H9 (cell line): ENCODE measurements at regions not wholly inside any gene's neighbourhood (a gene's known extent, or its start where the extent isn't known, plus 50 kb on each side); places are given as distances from the start of the nearest gene placed in this dataset.

Experiments
- DNase-seq: peaks from one replicate; pipeline ENCODE4 v3.0.0-alpha.2; 2017
- H2AFZ ChIP-seq: one replicate; pipeline ENCODE4 v1.6.1; 2013; ENCODE audit warnings: mild to moderate bottlenecking, low read length, control low read depth, moderate library complexity
- H2AK5ac ChIP-seq: 2 replicates; pipeline ENCODE4 v1.6.1; 2013; ENCODE audit warnings: low read length, control low read depth, mixed read lengths; ENCODE audit not compliant: insufficient read length
- H2BK120ac ChIP-seq: one replicate; pipeline ENCODE4 v1.6.1; 2013; ENCODE audit warnings: low read depth, mild to moderate bottlenecking, low read length, control low read depth, inconsistent platforms; ENCODE audit not compliant: poor library complexity, severe bottlenecking
- H2BK12ac ChIP-seq: 2 replicates; pipeline ENCODE4 v1.6.1; 2013; ENCODE audit warnings: low read length, control low read depth, mixed read lengths, low read depth; ENCODE audit not compliant: insufficient read length
- H2BK15ac ChIP-seq: 2 replicates; pipeline ENCODE4 v1.6.1; 2013; ENCODE audit warnings: low read depth, low read length, control low read depth
- H2BK20ac ChIP-seq: one replicate; pipeline ENCODE4 v1.6.1; 2013; ENCODE audit warnings: low read depth, mild to moderate bottlenecking, low read length, control low read depth, inconsistent platforms; ENCODE audit not compliant: poor library complexity, severe bottlenecking
- H2BK5ac ChIP-seq: 2 replicates; pipeline ENCODE4 v1.6.1; 2013; ENCODE audit warnings: low read length, control low read depth, mixed read lengths; ENCODE audit not compliant: insufficient read length
- H3K14ac ChIP-seq: 2 replicates; pipeline ENCODE4 v1.6.1; 2013; ENCODE audit warnings: low read length, control low read depth; ENCODE audit not compliant: insufficient read depth
- H3K18ac ChIP-seq: 2 replicates; pipeline ENCODE4 v1.6.1; 2013; ENCODE audit warnings: low read depth, mild to moderate bottlenecking, mixed read lengths, low read length, control low read depth; ENCODE audit not compliant: insufficient read length
- H3K23ac ChIP-seq: 2 replicates; pipeline ENCODE4 v1.6.1; 2013; ENCODE audit warnings: low read length, control low read depth, mixed read lengths, low read depth; ENCODE audit not compliant: insufficient read length
- H3K23me2 ChIP-seq: 2 replicates; pipeline ENCODE4 v1.6.1; 2013; ENCODE audit warnings: low read depth, mild to moderate bottlenecking, mixed read lengths, low read length, control low read depth; ENCODE audit not compliant: insufficient read length, poor library complexity, severe bottlenecking
- H3K27ac ChIP-seq: 2 replicates; pipeline ENCODE4 v1.5.1; 2013; ENCODE audit warnings: low read length, control low read depth, mixed read lengths, low read depth; ENCODE audit not compliant: insufficient read length
- H3K27me3 ChIP-seq: 2 replicates; pipeline ENCODE4 v1.6.1; 2013; ENCODE audit warnings: low read length, control low read depth, inconsistent platforms; ENCODE audit not compliant: insufficient read depth
- H3K4ac ChIP-seq: 2 replicates; pipeline ENCODE4 v1.6.1; 2013; ENCODE audit warnings: low read depth, mild to moderate bottlenecking, control low read depth, inconsistent platforms, low read length, moderate library complexity
- H3K4me1 ChIP-seq: 2 replicates; pipeline ENCODE4 v1.6.1; 2013; ENCODE audit warnings: low read length, control low read depth, inconsistent platforms; ENCODE audit not compliant: insufficient read depth
- H3K4me2 ChIP-seq: 2 replicates; pipeline ENCODE4 v1.6.1; 2013; ENCODE audit warnings: low read length, control low read depth, mixed read lengths; ENCODE audit not compliant: insufficient read length, insufficient read depth
- H3K56ac ChIP-seq: 2 replicates; pipeline ENCODE4 v1.6.1; 2013; ENCODE audit warnings: low read depth, mild to moderate bottlenecking, mixed read lengths, low read length, control low read depth; ENCODE audit not compliant: insufficient read length
- H3K79me1 ChIP-seq: 2 replicates; pipeline ENCODE4 v1.6.1; 2013; ENCODE audit warnings: low read depth, mild to moderate bottlenecking, moderate library complexity, low read length, control low read depth, inconsistent platforms; ENCODE audit not compliant: insufficient read depth, poor library complexity, severe bottlenecking
- H3K79me2 ChIP-seq: 2 replicates; pipeline ENCODE4 v1.6.1; 2013; ENCODE audit warnings: low read length, control low read depth, inconsistent platforms; ENCODE audit not compliant: insufficient read depth
- H3K9ac ChIP-seq: 2 replicates; pipeline ENCODE4 v1.6.1; 2013; ENCODE audit warnings: low read length, control low read depth, mixed read lengths; ENCODE audit not compliant: insufficient read length; ENCODE audit errors: extremely low read depth
- H3K9me3 ChIP-seq: one replicate; pipeline ENCODE4 v1.6.1; 2013; ENCODE audit warnings: low read depth, low read length, inconsistent platforms; ENCODE audit not compliant: control insufficient read depth
- H3T11ph ChIP-seq: one replicate; pipeline ENCODE4 v1.6.1; 2013; ENCODE audit warnings: mild to moderate bottlenecking, low read length, control low read depth, inconsistent platforms
- H4K20me1 ChIP-seq: one replicate; pipeline ENCODE4 v1.6.1; 2013; ENCODE audit not compliant: control insufficient read depth, insufficient read length, insufficient read depth
- H4K5ac ChIP-seq: 2 replicates; pipeline ENCODE4 v1.6.1; 2013; ENCODE audit warnings: low read depth, mild to moderate bottlenecking, mixed read lengths, low read length, control low read depth; ENCODE audit not compliant: insufficient read length
- H4K8ac ChIP-seq: replicated peaks from 2 replicates; pipeline ENCODE4 v1.6.1; 2013; ENCODE audit warnings: low read length, control low read depth, mixed read lengths, low read depth; ENCODE audit not compliant: insufficient read length
- H4K91ac ChIP-seq: 2 replicates; pipeline ENCODE4 v1.6.1; 2013; ENCODE audit warnings: low read depth, mild to moderate bottlenecking, moderate library complexity, mixed read lengths, low read length, control low read depth; ENCODE audit not compliant: insufficient read length
- H3K27ac Mint-ChIP-seq, 3 experiments: 2 replicates in 2 of 3; 3 replicates in 1 of 3; pipeline ENCODE4 v1.8.0; 2020 to 2021; ENCODE audit warnings: mixed read lengths in 3 of 3, mild to moderate bottlenecking in 1 of 3, moderate library complexity in 1 of 3
- H3K27me3 Mint-ChIP-seq: 2 replicates; pipeline ENCODE4 v1.8.0; 2021; ENCODE audit warnings: low read depth, mild to moderate bottlenecking, moderate library complexity, mixed read lengths
- H3K36me3 Mint-ChIP-seq, 3 experiments: 2 replicates in 2 of 3; 3 replicates in 1 of 3; pipeline ENCODE4 v1.8.0; 2020 to 2021; ENCODE audit warnings: low read depth in 3 of 3, mixed read lengths in 3 of 3; ENCODE audit not compliant: insufficient read depth in 1 of 3
- H3K4me1 Mint-ChIP-seq, 2 experiments: 2 replicates each; pipeline ENCODE4 v1.8.0; 2020; ENCODE audit warnings: mixed read lengths in 2 of 2
- H3K4me3 Mint-ChIP-seq, 2 experiments: 2 replicates in 1 of 2; 3 replicates in 1 of 2; pipeline ENCODE4 v1.8.0; 2020 to 2021; ENCODE audit warnings: mild to moderate bottlenecking in 2 of 2, mixed read lengths in 2 of 2, moderate library complexity in 1 of 2
- H3K9me3 Mint-ChIP-seq, 2 experiments: 2 replicates in 1 of 2; 3 replicates in 1 of 2; pipeline ENCODE4 v1.8.0; 2020; ENCODE audit warnings: mild to moderate bottlenecking in 2 of 2, mixed read lengths in 2 of 2, moderate library complexity in 1 of 2
- TF ChIP-seq, protein P1 (sequence below): fragments of 200-600 bp; sonication (generic); conservative IDR thresholded peaks from 3 replicates; pipeline ENCODE4 v1.8.0; 2021; ENCODE audit warnings: antibody characterized with exemption, mild to moderate bottlenecking

DNA sequence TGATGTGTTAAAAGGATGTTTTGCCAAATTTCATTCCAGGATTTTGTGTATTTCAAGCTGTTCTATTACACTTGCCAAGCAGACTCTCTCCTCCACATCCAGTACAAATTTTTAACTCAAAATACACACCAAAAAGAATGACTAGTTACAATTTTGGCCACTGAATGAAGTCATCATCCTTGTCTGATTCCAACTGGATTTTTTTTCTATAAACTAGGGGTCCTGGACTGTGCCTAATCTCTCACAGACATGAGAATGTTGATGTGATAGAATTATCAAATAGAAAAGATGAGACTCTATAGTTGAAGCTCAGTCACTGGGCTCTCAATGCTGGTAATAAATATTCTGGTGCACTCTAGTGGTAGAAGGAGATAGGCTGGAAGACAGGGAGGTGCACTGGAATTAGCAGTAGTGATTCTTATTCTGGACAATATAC, 85.8 kb downstream of the FANCF start:
- H4K8ac ChIP-seq: no peak overlapping the region
- no peak overlapping the region for H2BK5ac ChIP-seq
- H3K9me3 ChIP-seq: no peaks in the 10 kb centered on the region
- Mint-ChIP-seq H3K27me3 (peaks cover 2% of the 10 kb centered on the region; the same call in 1 of the 2 replicates), H3K36me3 (no peaks in the 10 kb centered on the region), H3K9me3 (no peaks in the 10 kb centered on the region), H3K27ac (no peak overlapping the region), H3K4me3 (no peak overlapping the region), H3K4me1 (peaks cover 0 to 3% of the 10 kb centered on the region in 2 experiments; a peak in 3 of 4 replicates)
- H3K18ac ChIP-seq: no peak overlapping the region
- no peak overlapping the region for H3K4me2 ChIP-seq
- no peak overlapping the region for H3K4ac ChIP-seq
- no peak overlapping the region for H4K5ac ChIP-seq
- no peaks in the 10 kb centered on the region for H3K4me1 ChIP-seq
- H2AK5ac ChIP-seq: no peak overlapping the region
- no peak overlapping the region for H2BK120ac ChIP-seq
- no peaks in the 10 kb centered on the region for H3K27me3 ChIP-seq
- H3K9ac ChIP-seq: no peak overlapping the region
- no peak overlapping the region for H4K91ac ChIP-seq
- TF ChIP-seq, protein P1, sequence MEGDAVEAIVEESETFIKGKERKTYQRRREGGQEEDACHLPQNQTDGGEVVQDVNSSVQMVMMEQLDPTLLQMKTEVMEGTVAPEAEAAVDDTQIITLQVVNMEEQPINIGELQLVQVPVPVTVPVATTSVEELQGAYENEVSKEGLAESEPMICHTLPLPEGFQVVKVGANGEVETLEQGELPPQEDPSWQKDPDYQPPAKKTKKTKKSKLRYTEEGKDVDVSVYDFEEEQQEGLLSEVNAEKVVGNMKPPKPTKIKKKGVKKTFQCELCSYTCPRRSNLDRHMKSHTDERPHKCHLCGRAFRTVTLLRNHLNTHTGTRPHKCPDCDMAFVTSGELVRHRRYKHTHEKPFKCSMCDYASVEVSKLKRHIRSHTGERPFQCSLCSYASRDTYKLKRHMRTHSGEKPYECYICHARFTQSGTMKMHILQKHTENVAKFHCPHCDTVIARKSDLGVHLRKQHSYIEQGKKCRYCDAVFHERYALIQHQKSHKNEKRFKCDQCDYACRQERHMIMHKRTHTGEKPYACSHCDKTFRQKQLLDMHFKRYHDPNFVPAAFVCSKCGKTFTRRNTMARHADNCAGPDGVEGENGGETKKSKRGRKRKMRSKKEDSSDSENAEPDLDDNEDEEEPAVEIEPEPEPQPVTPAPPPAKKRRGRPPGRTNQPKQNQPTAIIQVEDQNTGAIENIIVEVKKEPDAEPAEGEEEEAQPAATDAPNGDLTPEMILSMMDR: peak; percentile 67
- no peak overlapping the region for H3K14ac ChIP-seq
- DNase-seq: no peak
- no peaks in the 10 kb centered on the region for H3K79me1 ChIP-seq
- no peak overlapping the region for H2AFZ ChIP-seq
- no peak overlapping the region for H3K56ac ChIP-seq
- H3K23ac ChIP-seq: no peak overlapping the region
- no peak overlapping the region for H2BK20ac ChIP-seq
- H2BK12ac ChIP-seq: no peak overlapping the region
- H2BK15ac ChIP-seq: no peak overlapping the region
- H3K27ac ChIP-seq: no peak overlapping the region
- no peaks in the 10 kb centered on the region for H3K79me2 ChIP-seq
- H3K23me2 ChIP-seq: no peaks in the 10 kb centered on the region
- H4K20me1 ChIP-seq: no peaks in the 10 kb centered on the region
- H3T11ph ChIP-seq: no peak overlapping the region
